K562 (cell line): ENCODE measurements at regions not wholly inside any gene's neighbourhood (a gene's known extent, or its start where the extent isn't known, plus 50 kb on each side); places are given as distances from the start of the nearest gene placed in this dataset.

Experiments used
- ATAC-seq: fragments of 200-7000 bp; cut with Tn5 transposase; 3 replicates; pipeline ENCODE4 v1.9.1; 2020; ENCODE audit warnings: moderate library complexity
- BruUV-seq: library from RNA; stranded (reverse); fragments of 400-500 nt; replicated peaks from 2 replicates; lab custom pipeline; 2021; lab: Mats Ljungman, UMichigan
- CTCF ChIA-PET: fragments of 300-600 bp; formaldehyde crosslinking; extraction: SDS; loops from one replicate; lab custom pipeline; 2021; ENCODE audit warnings: low intra/inter-chr PET ratio; lab: Yijun Ruan, JAX
- POLR2A ChIA-PET: fragments of 300-600, 350-650 bp; sonication (Branson Sonifier 250); formaldehyde crosslinking; extraction: SDS; loops from one replicate; lab custom pipeline; 2021; ENCODE audit warnings: antibody characterized with exemption, inconsistent platforms; lab: Yijun Ruan, JAX
- DNase-seq, 4 experiments: peaks; one replicate each; pipeline versions ENCODE4 v3.0.0 to v3.0.0-alpha.2; 2011 to 2018; ENCODE audit warnings: low spot score in 3 of 4, mixed read lengths in 3 of 4; ENCODE audit errors: extremely low read depth in 1 of 4
- FAIRE-seq: peaks from 2 replicates; lab custom pipeline; 2011; peaks lifted over from hg19 to GRCh38; lab: Jason Lieb, UNC
- H2AFZ ChIP-seq: 2 replicates; pipeline ENCODE4 v1.6.0; 2011; ENCODE audit warnings: low read depth, low read length, control low read depth, inconsistent platforms
- H3K27ac ChIP-seq: fragments of 200-600 bp; 3 replicates; pipeline ENCODE4 v1.8.0; 2011; ENCODE audit warnings: low read depth, mild to moderate bottlenecking, control low read depth, inconsistent platforms, low read length, moderate library complexity, mixed read lengths; ENCODE audit errors: extremely low read depth
- H3K27me3 ChIP-seq, 2 experiments: fragments of 300-600 bp in 1 of 2; 2 replicates in 1 of 2; 3 replicates in 1 of 2; pipeline versions ENCODE4 v1.6.0 to v1.8.0; 2011; ENCODE audit warnings: inconsistent platforms in 2 of 2, low read length in 2 of 2, mild to moderate bottlenecking in 1 of 2, mixed read lengths in 1 of 2, moderate library complexity in 1 of 2; ENCODE audit not compliant: control insufficient read depth in 2 of 2, insufficient read depth in 2 of 2
- H3K36me3 ChIP-seq: fragments of 300-600 bp; 3 replicates; pipeline ENCODE4 v1.8.0; 2011; ENCODE audit warnings: mild to moderate bottlenecking, low read length, inconsistent platforms; ENCODE audit not compliant: control insufficient read depth, insufficient read depth
- H3K4me1 ChIP-seq, 2 experiments: fragments of 200-600 bp in 1 of 2; replicated peaks in 1 of 2; 2 replicates in 1 of 2; 3 replicates in 1 of 2; pipeline versions ENCODE4 v1.5.1 to v1.8.0; 2011; ENCODE audit warnings: inconsistent platforms in 2 of 2, low read length in 2 of 2, mild to moderate bottlenecking in 1 of 2, mixed read lengths in 1 of 2, moderate library complexity in 1 of 2; ENCODE audit not compliant: control insufficient read depth in 2 of 2, insufficient read depth in 2 of 2
- H3K4me2 ChIP-seq: 2 replicates; pipeline ENCODE4 v1.6.1; 2011; ENCODE audit warnings: low read length, control low read depth, inconsistent platforms, mixed read lengths; ENCODE audit not compliant: insufficient read depth
- H3K4me3 ChIP-seq: fragments of 200-600 bp; sonication (generic), shearing (Covaris generic); 2 replicates; pipeline ENCODE4 v1.5.1; 2016; ENCODE audit warnings: control low read depth, inconsistent platforms
- H3K79me2 ChIP-seq: fragments of 200-600 bp; 3 replicates; pipeline ENCODE4 v1.8.0; 2011; ENCODE audit warnings: low read length, inconsistent platforms; ENCODE audit not compliant: control insufficient read depth, insufficient read depth
- H3K9ac ChIP-seq, 2 experiments: 2 replicates each; pipeline versions ENCODE4 v1.6.0 to v1.6.1; 2011; ENCODE audit warnings: low read depth in 2 of 2, low read length in 2 of 2, control low read depth in 1 of 2, inconsistent platforms in 1 of 2, mild to moderate bottlenecking in 1 of 2, mixed read lengths in 1 of 2; ENCODE audit not compliant: insufficient read depth in 1 of 2
- H3K9me1 ChIP-seq: one replicate; pipeline ENCODE4 v1.6.0; 2011; ENCODE audit warnings: inconsistent platforms, mild to moderate bottlenecking, low read length, moderate library complexity; ENCODE audit not compliant: control insufficient read depth, insufficient read depth
- H3K9me3 ChIP-seq: replicated peaks from 2 replicates; pipeline ENCODE4 v1.5.1; 2011; ENCODE audit warnings: low read depth, low read length, inconsistent platforms; ENCODE audit not compliant: control insufficient read depth, insufficient read depth
- H4K20me1 ChIP-seq: replicated peaks from 2 replicates; pipeline ENCODE4 v1.6.1; 2011; ENCODE audit warnings: low read length, inconsistent platforms, mixed read lengths; ENCODE audit not compliant: control insufficient read depth, insufficient read depth
- CHD4 ChIP-seq: fragments of 200-600 bp; sonication (generic); IDR thresholded peaks from 3 replicates; pipeline ENCODE4 v1.6.1; 2012; ENCODE audit warnings: low read depth, mild to moderate bottlenecking, mixed read lengths, low read length, inconsistent platforms; ENCODE audit not compliant: insufficient read depth, insufficient replicate concordance, poor library complexity, severe bottlenecking
- ELF4 ChIP-seq: fragments of 450-650 bp; formaldehyde crosslinking; IDR thresholded peaks from 2 replicates; pipeline ENCODE4 v1.4.0; 2022; ENCODE audit warnings: missing genetic modification characterization
- PPARD ChIP-seq: fragments of 250-450 bp; sonication (Bioruptor Pico); IDR thresholded peaks from 2 replicates; pipeline ENCODE4 v1.8.0; 2022; ENCODE audit warnings: inconsistent platforms, mild to moderate bottlenecking, moderate library complexity
- ZNF551 ChIP-seq: fragments of 250-450 bp; sonication (Bioruptor Pico); IDR thresholded peaks from 2 replicates; pipeline ENCODE4 v1.5.0; 2021; ENCODE audit warnings: mild to moderate bottlenecking, moderate library complexity
- ZNF586 ChIP-seq: fragments of 450-650 bp; formaldehyde crosslinking; conservative IDR thresholded peaks from 2 replicates; pipeline ENCODE4 v1.4.0; 2020; ENCODE audit warnings: mild to moderate bottlenecking, moderate library complexity
- WGBS: fragments of 100-300 bp; shearing (Covaris generic); methylation state at CpG from one replicate; pipeline ENCODE4 v1.1.6; 2016; ENCODE audit warnings: low coverage, mixed read lengths; ENCODE audit not compliant: insufficient coverage; ENCODE audit errors: missing lambda C conversion rate; 5-methylcytosine and 5-hydroxymethylcytosine counted together
- in situ Hi-C: fragments of 300-500 bp; cut with MboI; formaldehyde crosslinking; loops from 4 replicates; pipeline ENCODE4 v1.15.0; 2018; ENCODE audit warnings: inconsistent platforms, mixed read lengths
- intact Hi-C: fragments of 100-400 bp; cut with micrococcal nuclease; formaldehyde crosslinking; loops from 2 replicates; pipeline ENCODE4 v1.14.2; 2022
- TF ChIP-seq, protein P1 (sequence below), 2 experiments: fragments of 450-650 bp in 1 of 2; sonication (generic) in 1 of 2; formaldehyde crosslinking in 1 of 2; IDR thresholded peaks; 2 replicates each; pipeline versions ENCODE4 v1.7.1 to v1.9.0; 2016 to 2022; ENCODE audit warnings: inconsistent platforms in 1 of 2, mild to moderate bottlenecking in 1 of 2, missing genetic modification reagents in 1 of 2

DNA sequence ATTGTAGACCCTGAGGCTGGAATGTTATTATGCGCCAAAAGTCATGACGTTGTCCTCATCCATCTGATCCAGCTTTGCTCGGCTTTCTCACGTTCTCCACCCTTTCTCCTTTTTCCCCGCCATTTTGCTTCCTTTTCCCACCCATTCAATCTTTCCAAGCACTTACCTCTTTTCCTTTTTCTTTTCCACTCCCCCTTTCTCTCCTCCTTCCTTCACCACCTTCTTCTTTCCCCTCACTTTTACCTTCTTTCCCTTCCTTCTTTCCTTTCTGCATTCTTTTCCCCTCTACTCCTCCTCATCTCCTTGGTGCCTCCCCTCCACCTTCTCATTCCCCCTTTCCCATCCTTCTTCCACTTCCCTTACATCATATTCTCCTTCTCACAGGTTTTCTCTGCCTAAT, 304.8 kb upstream of the TSHZ2 start:
- no peaks in the 10 kb centered on the region for H3K36me3 ChIP-seq
- H3K9ac ChIP-seq: no peak overlapping the region
- CTCF ChIA-PET: interaction anchor here (0.6 kb wide), 1 partner anchor 293 kb away, joined by 3 read pairs; no protein-coding TSS in a partner anchor
- ATAC-seq (no peak), FAIRE-seq (no peak), DNase-seq (no peak)
- no peak overlapping the region for H3K4me3 ChIP-seq
- intact Hi-C loops (no loop called here), in situ Hi-C loops (no loop called here)
- WGBS: 17% methylated on average over 3 of the region's 5 CpGs
- H4K20me1 ChIP-seq: no peaks in the 10 kb centered on the region
- H3K79me2 ChIP-seq: no peaks in the 10 kb centered on the region
- no peaks in the 10 kb centered on the region for H3K4me1 ChIP-seq
- no peak overlapping the region for H2AFZ ChIP-seq
- H3K27me3 ChIP-seq: no peaks in the 10 kb centered on the region
- BruUV-seq: no TSS peak
- H3K4me2 ChIP-seq: no peak overlapping the region
- TF ChIP-seq CHD4: no peak
- no peak for TF ChIP-seq PPARD (CRISPR knock-in tag)
- 0 out of 2 replicates have a peak, but pooled peaks have one; percentile 29 for TF ChIP-seq ELF4 (CRISPR knock-in tag)
- TF ChIP-seq ZNF551 (CRISPR knock-in tag): no peak
- TF ChIP-seq, protein P1, sequence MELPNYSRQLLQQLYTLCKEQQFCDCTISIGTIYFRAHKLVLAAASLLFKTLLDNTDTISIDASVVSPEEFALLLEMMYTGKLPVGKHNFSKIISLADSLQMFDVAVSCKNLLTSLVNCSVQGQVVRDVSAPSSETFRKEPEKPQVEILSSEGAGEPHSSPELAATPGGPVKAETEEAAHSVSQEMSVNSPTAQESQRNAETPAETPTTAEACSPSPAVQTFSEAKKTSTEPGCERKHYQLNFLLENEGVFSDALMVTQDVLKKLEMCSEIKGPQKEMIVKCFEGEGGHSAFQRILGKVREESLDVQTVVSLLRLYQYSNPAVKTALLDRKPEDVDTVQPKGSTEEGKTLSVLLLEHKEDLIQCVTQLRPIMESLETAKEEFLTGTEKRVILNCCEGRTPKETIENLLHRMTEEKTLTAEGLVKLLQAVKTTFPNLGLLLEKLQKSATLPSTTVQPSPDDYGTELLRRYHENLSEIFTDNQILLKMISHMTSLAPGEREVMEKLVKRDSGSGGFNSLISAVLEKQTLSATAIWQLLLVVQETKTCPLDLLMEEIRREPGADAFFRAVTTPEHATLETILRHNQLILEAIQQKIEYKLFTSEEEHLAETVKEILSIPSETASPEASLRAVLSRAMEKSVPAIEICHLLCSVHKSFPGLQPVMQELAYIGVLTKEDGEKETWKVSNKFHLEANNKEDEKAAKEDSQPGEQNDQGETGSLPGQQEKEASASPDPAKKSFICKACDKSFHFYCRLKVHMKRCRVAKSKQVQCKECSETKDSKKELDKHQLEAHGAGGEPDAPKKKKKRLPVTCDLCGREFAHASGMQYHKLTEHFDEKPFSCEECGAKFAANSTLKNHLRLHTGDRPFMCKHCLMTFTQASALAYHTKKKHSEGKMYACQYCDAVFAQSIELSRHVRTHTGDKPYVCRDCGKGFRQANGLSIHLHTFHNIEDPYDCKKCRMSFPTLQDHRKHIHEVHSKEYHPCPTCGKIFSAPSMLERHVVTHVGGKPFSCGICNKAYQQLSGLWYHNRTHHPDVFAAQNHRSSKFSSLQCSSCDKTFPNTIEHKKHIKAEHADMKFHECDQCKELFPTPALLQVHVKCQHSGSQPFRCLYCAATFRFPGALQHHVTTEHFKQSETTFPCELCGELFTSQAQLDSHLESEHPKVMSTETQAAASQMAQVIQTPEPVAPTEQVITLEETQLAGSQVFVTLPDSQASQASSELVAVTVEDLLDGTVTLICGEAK (IDR thresholded peaks at IDR 0.05): no peak
- TF ChIP-seq, protein P1 (CRISPR knock-in tag; IDR thresholded peaks at IDR 0.05): no peak
- TF ChIP-seq ZNF586 (CRISPR knock-in tag): no peak
- no peaks in the 10 kb centered on the region for H3K9me1 ChIP-seq
- POLR2A ChIA-PET: interaction anchor here (0.7 kb wide), 1 partner anchor 1602 kb away, joined by 3 read pairs; no protein-coding TSS in a partner anchor
- no peaks in the 10 kb centered on the region for H3K9me3 ChIP-seq
- H3K27ac ChIP-seq: no peak overlapping the region
